Upper lobe of left lung (tissue), 4 donors: ENCODE measurements at regions not wholly inside any gene's neighbourhood (a gene's known extent, or its start where the extent isn't known, plus 50 kb on each side); places are given as distances from the start of the nearest gene placed in this dataset.

ENCODE experiments used
- POLR2A ChIP-seq, 4 donors: fragments of 450-650 bp; IDR thresholded peaks; one replicate each; pipeline ENCODE4 v1.5.1; 2016 to 2017; ENCODE audit warnings: antibody characterized with exemption in 4 of 4, mild to moderate bottlenecking in 2 of 4
- TF ChIP-seq, protein P1 (sequence below), 6 experiments: fragments of 450-650 bp in 4 of 6; fragments of 200-600 bp in 2 of 6; sonication (generic) in 2 of 6; IDR thresholded peaks; one replicate each; pipeline ENCODE4 v1.5.1; 2016 to 2019; ENCODE audit warnings: antibody characterized with exemption in 6 of 6

DNA sequence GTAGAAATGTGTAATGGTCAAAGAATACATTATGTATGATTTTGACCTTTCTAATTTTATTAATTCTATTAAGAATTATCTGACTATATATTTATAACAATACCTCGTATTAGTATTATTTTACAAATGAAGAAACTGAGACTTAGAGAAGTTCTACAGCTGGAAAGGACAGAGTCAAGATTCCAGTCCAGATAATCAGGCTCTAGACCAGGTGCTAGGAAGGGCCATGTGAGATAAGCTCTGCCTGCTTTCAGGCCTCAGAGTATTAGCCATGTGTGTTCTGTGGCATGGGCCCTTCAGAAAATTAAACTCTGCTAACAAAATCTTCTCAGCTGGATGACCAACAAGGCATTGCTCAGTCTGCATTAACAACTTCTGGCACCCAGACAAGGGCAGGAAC is 87.5 kb downstream of the CD200R1L start:
- no peak for TF ChIP-seq POLR2A (IDR thresholded peaks at IDR 0.05)
- TF ChIP-seq, protein P1, sequence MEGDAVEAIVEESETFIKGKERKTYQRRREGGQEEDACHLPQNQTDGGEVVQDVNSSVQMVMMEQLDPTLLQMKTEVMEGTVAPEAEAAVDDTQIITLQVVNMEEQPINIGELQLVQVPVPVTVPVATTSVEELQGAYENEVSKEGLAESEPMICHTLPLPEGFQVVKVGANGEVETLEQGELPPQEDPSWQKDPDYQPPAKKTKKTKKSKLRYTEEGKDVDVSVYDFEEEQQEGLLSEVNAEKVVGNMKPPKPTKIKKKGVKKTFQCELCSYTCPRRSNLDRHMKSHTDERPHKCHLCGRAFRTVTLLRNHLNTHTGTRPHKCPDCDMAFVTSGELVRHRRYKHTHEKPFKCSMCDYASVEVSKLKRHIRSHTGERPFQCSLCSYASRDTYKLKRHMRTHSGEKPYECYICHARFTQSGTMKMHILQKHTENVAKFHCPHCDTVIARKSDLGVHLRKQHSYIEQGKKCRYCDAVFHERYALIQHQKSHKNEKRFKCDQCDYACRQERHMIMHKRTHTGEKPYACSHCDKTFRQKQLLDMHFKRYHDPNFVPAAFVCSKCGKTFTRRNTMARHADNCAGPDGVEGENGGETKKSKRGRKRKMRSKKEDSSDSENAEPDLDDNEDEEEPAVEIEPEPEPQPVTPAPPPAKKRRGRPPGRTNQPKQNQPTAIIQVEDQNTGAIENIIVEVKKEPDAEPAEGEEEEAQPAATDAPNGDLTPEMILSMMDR (IDR thresholded peaks at IDR 0.05), result no peak
